Neuronal stem cell (in vitro differentiated cells): ENCODE measurements at regions not wholly inside any gene's neighbourhood (a gene's known extent, or its start where the extent isn't known, plus 50 kb on each side); places are given as distances from the start of the nearest gene placed in this dataset.

Experiments
- DNase-seq: peaks from one replicate; pipeline ENCODE4 v3.0.0-alpha.2; 2013; ENCODE audit warnings: low spot score
- H2AFZ ChIP-seq: one replicate; pipeline ENCODE4 v1.6.1; 2013; ENCODE audit warnings: mild to moderate bottlenecking, low read length, inconsistent platforms
- H2AK5ac ChIP-seq: 2 replicates; pipeline ENCODE4 v1.6.1; 2013; ENCODE audit warnings: low read depth, mild to moderate bottlenecking, inconsistent platforms, low read length, moderate library complexity, mixed read lengths
- H2BK120ac ChIP-seq: 2 replicates; pipeline ENCODE4 v1.6.1; 2013; ENCODE audit warnings: low read depth, mild to moderate bottlenecking, inconsistent platforms, low read length, moderate library complexity, mixed read lengths
- H2BK12ac ChIP-seq: one replicate; pipeline ENCODE4 v1.6.1; 2013; ENCODE audit warnings: low read length, inconsistent platforms
- H2BK15ac ChIP-seq: 2 replicates; pipeline ENCODE4 v1.6.1; 2013; ENCODE audit warnings: mild to moderate bottlenecking, low read length, inconsistent platforms, mixed read lengths
- H2BK5ac ChIP-seq: one replicate; pipeline ENCODE4 v1.6.1; 2013; ENCODE audit warnings: inconsistent platforms, mild to moderate bottlenecking, low read length, moderate library complexity
- H3K14ac ChIP-seq: one replicate; pipeline ENCODE4 v1.6.1; 2013; ENCODE audit warnings: low read length, inconsistent platforms
- H3K18ac ChIP-seq: 2 replicates; pipeline ENCODE4 v1.6.1; 2013; ENCODE audit warnings: low read length, inconsistent platforms
- H3K23ac ChIP-seq: 2 replicates; pipeline ENCODE4 v1.6.1; 2013; ENCODE audit warnings: low read depth, mild to moderate bottlenecking, mixed read lengths, low read length, inconsistent platforms; ENCODE audit not compliant: poor library complexity
- H3K27ac ChIP-seq: replicated peaks from 3 replicates; pipeline ENCODE4 v1.5.1; 2013; ENCODE audit warnings: low read length, inconsistent platforms
- H3K27me3 ChIP-seq, 3 experiments: 2 replicates each; pipeline ENCODE4 v1.6.1; 2013; ENCODE audit warnings: low read length in 3 of 3, mild to moderate bottlenecking in 2 of 3, inconsistent platforms in 1 of 3, low read depth in 1 of 3, mixed read lengths in 1 of 3, moderate library complexity in 1 of 3; ENCODE audit not compliant: control insufficient read depth in 3 of 3, insufficient read depth in 3 of 3
- H3K36me3 ChIP-seq, 2 donors: replicated peaks in 1 of 2; 2 replicates each; pipeline ENCODE4 v1.6.1; 2013; ENCODE audit warnings: low read length in 2 of 2; ENCODE audit not compliant: control insufficient read depth in 2 of 2, insufficient read depth in 2 of 2
- H3K4ac ChIP-seq: 2 replicates; pipeline ENCODE4 v1.6.1; 2013; ENCODE audit warnings: inconsistent platforms, mild to moderate bottlenecking, low read length, moderate library complexity
- H3K4me1 ChIP-seq, 2 donors: 1 replicate in 1 of 2; 2 replicates in 1 of 2; pipeline ENCODE4 v1.6.1; 2013; ENCODE audit warnings: low read length in 2 of 2, low read depth in 1 of 2; ENCODE audit not compliant: control insufficient read depth in 2 of 2, insufficient read depth in 1 of 2
- H3K4me2 ChIP-seq: one replicate; pipeline ENCODE4 v1.6.1; 2013; ENCODE audit warnings: mild to moderate bottlenecking, low read length, inconsistent platforms; ENCODE audit not compliant: insufficient read depth, poor library complexity, severe bottlenecking
- H3K4me3 ChIP-seq, 2 donors: 2 replicates each; pipeline ENCODE4 v1.5.1; 2013; ENCODE audit warnings: low read length in 2 of 2, mild to moderate bottlenecking in 2 of 2, inconsistent platforms in 1 of 2, moderate library complexity in 1 of 2
- H3K79me1 ChIP-seq: one replicate; pipeline ENCODE4 v1.6.1; 2013; ENCODE audit warnings: low read depth, mild to moderate bottlenecking, inconsistent platforms, low read length, moderate library complexity
- H3K9ac ChIP-seq: one replicate; pipeline ENCODE4 v1.6.1; 2013; ENCODE audit warnings: mild to moderate bottlenecking, low read depth, low read length, inconsistent platforms; ENCODE audit not compliant: poor library complexity
- H3K9me3 ChIP-seq, 2 donors: replicated peaks in 1 of 2; 2 replicates each; pipeline versions ENCODE3 to v1.6.1; 2013; ENCODE audit warnings: low read length in 2 of 2, mild to moderate bottlenecking in 2 of 2, inconsistent platforms in 1 of 2, low read depth in 1 of 2, mixed read lengths in 1 of 2, moderate library complexity in 1 of 2; ENCODE audit not compliant: control insufficient read depth in 2 of 2, insufficient read depth in 1 of 2
- H4K8ac ChIP-seq: one replicate; pipeline ENCODE4 v1.6.1; 2013; ENCODE audit warnings: low read depth, mild to moderate bottlenecking, inconsistent platforms, low read length, moderate library complexity
- H4K91ac ChIP-seq: one replicate; pipeline ENCODE4 v1.6.1; 2013; ENCODE audit warnings: low read length, low read depth, mild to moderate bottlenecking, inconsistent platforms; ENCODE audit not compliant: poor library complexity
- WGBS, 2 donors: extraction: QIAGEN DNeasy Blood & Tissue Kit; methylation state at CpG; one replicate each; pipeline ENCODE4 v1.1.7; 2013; ENCODE audit warnings: missing lambda C conversion rate in 2 of 2, mixed read lengths in 1 of 2; ENCODE audit not compliant: insufficient read length in 2 of 2, insufficient replicate concordance in 1 of 2; ENCODE audit errors: extremely low coverage in 2 of 2; 5-methylcytosine and 5-hydroxymethylcytosine counted together

DNA sequence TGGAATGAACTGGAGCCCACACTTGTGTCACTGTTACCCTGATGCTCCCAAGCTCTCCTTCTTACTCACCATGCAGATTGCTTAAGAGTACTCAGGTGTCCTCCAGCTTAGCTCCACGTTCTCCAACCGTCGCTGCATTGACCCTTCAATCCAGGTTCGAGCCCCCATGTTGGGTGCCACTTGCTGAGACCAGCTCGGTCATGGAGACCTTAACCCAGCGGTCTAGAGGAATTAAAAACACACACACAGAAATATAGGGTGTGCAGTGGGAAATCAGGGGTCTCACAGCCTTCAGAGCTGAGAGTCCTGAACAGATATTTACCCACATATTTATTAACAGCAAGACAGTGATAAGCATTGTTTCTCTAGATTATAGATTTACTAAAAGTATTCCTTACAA is 229.1 kb upstream of the APCDD1 start:
- Histone ChIP-seq H4K8ac (no peak overlapping the region), H3K4ac (no peak overlapping the region), H2AK5ac (no peak overlapping the region), H4K91ac (no peak overlapping the region), H3K14ac (no peak overlapping the region), H3K79me1 (no peaks in the 10 kb centered on the region), H3K9ac (no peak overlapping the region), H2BK5ac (no peak overlapping the region), H3K27ac (no peak overlapping the region), H3K23ac (no peak overlapping the region), H2AFZ (no peak overlapping the region), H3K36me3 (no peaks in the 10 kb centered on the region), H2BK120ac (no peak overlapping the region), H2BK12ac (no peak overlapping the region), H3K4me3 (no peak overlapping the region), H3K4me1 (no peaks in the 10 kb centered on the region), H3K4me2 (no peak overlapping the region), H2BK15ac (no peak overlapping the region), H3K27me3 (no peaks in the 10 kb centered on the region), H3K9me3 (peaks cover 4 to 10% of the 10 kb centered on the region in 2 donors), H3K18ac (no peak overlapping the region)
- no CpG with 5 or more reads among the region's 6 CpGs for WGBS, 2 donors
- no peak for DNase-seq

GRCh38 chr18:10226971-10227370 is 227.5 kb upstream of the APCDD1 start:
- Histone ChIP-seq H3K36me3 (no peaks in the 10 kb centered on the region), H3K79me1 (no peaks in the 10 kb centered on the region), H4K8ac (no peak overlapping the region), H3K4ac (no peak overlapping the region), H3K4me3 (peak overlapping the region in 1 of 2 donors; percentile 42), H3K9me3 (peaks cover 4 to 10% of the 10 kb centered on the region in 2 donors), H2AFZ (no peak overlapping the region), H3K14ac (no peak overlapping the region), H3K4me1 (no peaks in the 10 kb centered on the region), H3K23ac (no peak overlapping the region), H3K4me2 (no peak overlapping the region), H2BK5ac (no peak overlapping the region), H3K9ac (no peak overlapping the region), H2BK120ac (no peak overlapping the region), H4K91ac (no peak overlapping the region), H2AK5ac (no peak overlapping the region), H3K18ac (no peak overlapping the region), H2BK12ac (no peak overlapping the region), H3K27ac (no peak overlapping the region), H2BK15ac (no peak overlapping the region), H3K27me3 (no peaks in the 10 kb centered on the region)
- no CpG with 5 or more reads among the region's 2 CpGs for WGBS, 2 donors
- no peak for DNase-seq

DNA sequence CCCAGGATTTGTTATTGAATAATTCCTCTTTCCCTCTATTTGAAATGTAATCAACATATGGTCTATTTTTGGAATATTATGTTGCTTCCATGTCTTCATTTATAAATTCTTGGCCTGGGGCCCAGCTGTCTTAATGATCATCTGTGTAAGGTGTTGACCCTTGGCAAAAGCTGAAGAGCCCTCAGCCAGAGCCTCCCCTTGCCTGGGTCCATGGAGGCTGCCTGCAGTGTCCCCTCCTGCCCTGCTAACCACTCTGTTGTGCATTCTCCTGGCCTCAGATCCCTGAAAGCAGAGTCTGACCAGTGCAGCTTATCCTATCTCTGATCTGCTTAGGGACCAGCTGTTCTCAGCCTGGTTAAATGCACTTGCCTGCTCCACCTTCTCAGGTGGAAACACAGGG is 226.1 kb upstream of the APCDD1 start:
- no peak overlapping the region for H4K91ac ChIP-seq
- H3K9me3 ChIP-seq = peaks cover 4 to 10% of the 10 kb centered on the region in 2 donors

GRCh38 chr18:10229458-10229857 is 225.0 kb upstream of the APCDD1 start:
- no peak overlapping the region for H3K23ac ChIP-seq
- no peak overlapping the region for H2BK5ac ChIP-seq
- no peak overlapping the region for H4K91ac ChIP-seq
- H2BK15ac ChIP-seq = no peak overlapping the region
- no peak overlapping the region for H3K4me3 ChIP-seq
- peaks cover 4 to 10% of the 10 kb centered on the region in 2 donors for H3K9me3 ChIP-seq
- no peak overlapping the region for H2BK120ac ChIP-seq
- no peaks in the 10 kb centered on the region for H3K79me1 ChIP-seq
- H3K18ac ChIP-seq = no peak overlapping the region
- no peak overlapping the region for H4K8ac ChIP-seq
- H3K4ac ChIP-seq = no peak overlapping the region
- H2AFZ ChIP-seq = no peak overlapping the region
- no peak overlapping the region for H2AK5ac ChIP-seq
- no peak overlapping the region for H3K27ac ChIP-seq
- H3K14ac ChIP-seq = no peak overlapping the region
- no CpG with 5 or more reads among the region's 3 CpGs for WGBS, 2 donors
- H3K36me3 ChIP-seq = no peaks in the 10 kb centered on the region
- H3K4me1 ChIP-seq = no peaks in the 10 kb centered on the region
- H3K27me3 ChIP-seq = no peaks in the 10 kb centered on the region
- no peak overlapping the region for H3K4me2 ChIP-seq
- DNase-seq = no peak
- no peak overlapping the region for H2BK12ac ChIP-seq
- H3K9ac ChIP-seq = no peak overlapping the region

More for the DNA sequence above, 226.1 kb upstream of the APCDD1 start:
- Histone ChIP-seq H3K79me1 (no peaks in the 10 kb centered on the region), H2BK15ac (no peak overlapping the region), H3K18ac (no peak overlapping the region), H3K23ac (no peak overlapping the region), H3K36me3 (no peaks in the 10 kb centered on the region), H3K4me1 (no peaks in the 10 kb centered on the region), H3K4me2 (no peak overlapping the region), H2BK5ac (no peak overlapping the region), H3K27me3 (no peaks in the 10 kb centered on the region), H3K9ac (no peak overlapping the region), H2BK120ac (no peak overlapping the region), H4K8ac (no peak overlapping the region), H2AFZ (no peak overlapping the region), H3K14ac (no peak overlapping the region), H3K4ac (no peak overlapping the region), H2BK12ac (no peak overlapping the region), H2AK5ac (no peak overlapping the region), H3K4me3 (no peak overlapping the region), H3K27ac (no peak overlapping the region)
- no peak for DNase-seq
